Limb (tissue), 2 donors: ENCODE measurements at regions not wholly inside any gene's neighbourhood (a gene's known extent, or its start where the extent isn't known, plus 50 kb on each side); places are given as distances from the start of the nearest gene placed in this dataset.
A peak's percentile ranks its signal among the peaks of the same experiment; 100 is the strongest.

Source experiments
- DNase-seq, 2 donors: peaks; one replicate each; pipeline ENCODE4 v3.0.0-alpha.2; 2016; ENCODE audit errors: extremely low spot score in 2 of 2

DNA sequence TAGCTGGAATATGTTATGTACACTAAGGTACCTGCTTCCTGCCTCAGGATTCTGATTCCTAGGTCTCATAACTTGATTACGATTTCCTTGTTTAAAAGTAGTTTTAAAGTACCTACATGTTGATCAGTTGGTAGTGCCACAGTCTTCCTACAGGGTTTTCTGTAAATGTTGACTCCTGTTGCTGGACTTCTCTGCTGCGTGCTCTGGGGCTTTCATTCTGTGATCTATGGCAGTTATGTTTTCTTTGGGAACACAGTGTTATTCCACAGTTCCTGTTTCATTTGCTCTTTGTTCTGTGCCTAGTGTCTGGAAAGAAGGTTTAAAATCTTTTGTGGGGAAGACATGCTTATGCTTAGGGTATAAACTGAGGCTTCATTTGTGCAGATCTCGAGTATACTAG lies 343.5 kb downstream of the PLK2 start:
- DNase-seq, result no peak

DNA sequence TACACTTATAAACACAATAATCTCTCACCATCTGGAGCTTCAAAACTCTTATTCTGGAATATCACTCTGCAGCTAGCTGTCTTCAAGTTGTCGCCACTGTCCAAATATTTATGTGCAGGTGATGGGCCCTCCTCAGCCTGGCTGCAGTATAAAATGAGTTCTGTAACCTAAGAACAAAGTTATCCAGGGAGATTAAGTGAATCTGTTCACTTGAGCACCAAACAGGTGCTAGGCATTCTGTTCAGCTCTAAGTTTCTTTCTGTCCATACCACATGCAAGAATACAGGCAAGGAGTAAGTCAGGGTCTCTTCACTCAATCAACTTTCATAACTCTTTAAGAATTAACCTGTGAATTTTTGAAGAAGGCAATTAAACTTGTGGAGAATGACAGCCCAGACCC lies 344.1 kb downstream of the PLK2 start:
- DNase-seq, result peak in 1 of 2 donors; percentile 34

DNA sequence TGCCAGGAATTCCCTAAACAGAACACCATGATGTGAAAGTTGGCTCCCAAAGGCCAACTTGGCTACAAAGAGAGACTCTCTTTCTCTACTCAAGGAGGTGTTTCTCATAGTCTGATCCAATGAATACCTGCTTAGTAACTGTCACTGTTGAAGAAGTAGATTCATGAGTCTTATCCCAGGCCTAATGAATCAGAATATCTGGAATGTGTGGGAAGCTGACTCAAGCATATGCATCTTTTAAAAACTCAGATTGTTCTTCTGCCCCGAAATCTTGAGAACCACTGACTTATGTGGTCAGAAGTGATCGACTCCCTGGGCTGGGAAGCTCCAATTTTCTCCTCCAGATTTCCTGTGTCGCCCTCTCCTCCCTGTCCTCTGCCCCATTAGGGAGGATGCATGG lies 345.6 kb downstream of the PLK2 start:
- no peak for DNase-seq

DNA sequence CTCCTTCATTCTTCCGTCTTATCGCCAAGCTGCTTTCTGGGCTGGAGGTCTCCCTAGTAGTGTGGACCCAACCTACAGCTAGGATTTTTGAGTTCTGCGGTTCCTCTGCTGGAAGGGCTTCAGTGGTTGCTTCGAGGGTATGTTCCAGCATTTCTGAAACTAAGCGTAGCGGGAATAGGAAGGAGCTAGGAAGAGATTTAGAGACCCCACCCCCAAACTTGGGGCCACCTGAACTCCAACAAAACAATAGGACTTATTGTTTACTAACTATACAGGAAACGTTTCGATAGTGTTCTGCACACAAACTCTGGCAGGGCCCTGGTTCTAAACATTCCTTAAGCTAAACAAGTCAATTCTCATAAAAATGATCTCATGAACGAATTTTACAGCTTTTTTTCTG lies 346.7 kb downstream of the PLK2 start:
- DNase-seq, result no peak

DNA sequence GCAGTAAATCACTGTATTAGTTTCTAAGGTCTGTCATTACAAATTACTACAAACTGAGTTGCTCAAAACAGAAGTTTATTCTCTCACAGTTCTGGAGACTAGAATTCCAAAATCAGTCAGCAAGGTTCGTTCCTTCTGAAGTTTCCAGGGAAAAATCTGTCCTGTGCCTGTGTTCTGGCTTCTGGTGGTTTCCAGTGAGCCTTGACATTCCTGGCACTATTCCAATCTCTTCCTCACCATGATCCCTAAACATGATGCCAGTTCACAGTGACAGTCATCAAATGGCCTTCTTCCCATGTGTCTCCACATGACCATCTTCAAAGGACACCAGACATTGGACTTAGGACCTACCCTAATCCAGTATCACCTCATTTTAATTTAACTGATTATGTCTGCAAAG lies 351.4 kb downstream of the PLK2 start:
- DNase-seq, result no peak

DNA sequence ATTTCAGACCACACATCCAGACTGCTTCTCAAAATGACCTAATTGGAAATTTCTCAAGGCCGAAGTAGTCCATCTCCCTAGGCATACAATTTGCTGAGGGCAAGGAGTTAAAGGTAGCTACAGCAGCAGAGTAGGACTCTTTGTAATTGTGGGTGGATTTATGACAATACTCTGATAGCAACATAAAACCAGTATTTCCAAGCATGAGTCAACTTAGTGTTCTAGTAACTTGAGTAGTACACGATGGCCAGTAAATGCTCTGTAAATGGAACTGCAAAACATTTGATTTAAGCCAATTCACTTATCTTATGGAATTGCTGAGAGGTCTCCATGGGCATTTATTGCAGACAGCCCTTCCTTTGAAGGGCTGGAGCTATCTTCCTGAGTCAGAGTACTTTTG lies 352.2 kb downstream of the PLK2 start:
- no peak for DNase-seq

DNA sequence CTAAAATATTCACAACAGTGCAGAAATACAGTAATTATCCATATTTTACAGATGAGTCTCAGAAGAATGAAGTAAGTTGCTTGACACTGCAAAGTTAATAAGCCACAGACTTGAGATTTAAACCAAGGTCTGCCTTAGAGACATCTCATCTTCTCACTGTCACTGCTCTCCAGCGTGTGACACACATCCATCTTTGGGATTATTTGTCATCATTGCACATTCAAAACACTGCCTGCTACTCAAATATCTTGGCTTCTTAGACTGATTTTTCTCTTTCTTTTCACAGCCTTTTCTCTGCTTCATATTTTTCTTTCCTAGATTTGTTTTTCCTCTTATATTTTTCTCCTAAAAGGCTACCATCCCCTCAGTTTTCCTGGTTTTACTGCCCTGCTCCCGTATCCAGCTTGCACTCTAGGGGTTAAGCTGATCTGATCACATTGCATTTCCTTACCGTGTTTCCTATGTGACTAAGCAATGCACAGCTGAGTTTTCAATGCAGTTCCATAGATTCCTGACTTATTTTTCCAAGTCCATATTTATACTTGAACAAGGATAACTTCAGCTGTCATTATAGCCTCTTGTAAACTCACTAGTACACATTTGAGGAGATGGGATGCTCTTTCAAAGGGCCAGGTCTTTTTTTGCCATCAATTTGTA lies 353.0 kb downstream of the PLK2 start:
- DNase-seq, result no peak

DNA sequence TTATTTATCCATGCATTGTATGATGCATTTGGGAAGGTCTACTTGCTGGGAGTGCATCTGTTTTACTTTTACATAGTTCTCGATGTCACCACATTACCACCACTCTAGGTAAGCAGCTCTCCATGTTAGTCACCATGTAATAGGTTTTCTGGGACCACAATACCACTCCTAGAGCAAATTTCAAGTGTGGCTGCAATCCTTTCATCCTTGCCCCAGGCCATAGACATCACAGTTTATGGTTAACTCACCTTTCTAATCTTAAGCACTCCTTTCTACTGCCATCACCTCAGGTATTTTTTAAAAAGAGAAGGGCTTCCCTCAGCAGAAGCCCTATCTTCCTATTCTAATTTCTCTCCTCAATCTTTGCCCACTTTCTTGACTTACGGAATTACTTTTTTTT lies 354.1 kb downstream of the PLK2 start:
- no peak for DNase-seq

DNA sequence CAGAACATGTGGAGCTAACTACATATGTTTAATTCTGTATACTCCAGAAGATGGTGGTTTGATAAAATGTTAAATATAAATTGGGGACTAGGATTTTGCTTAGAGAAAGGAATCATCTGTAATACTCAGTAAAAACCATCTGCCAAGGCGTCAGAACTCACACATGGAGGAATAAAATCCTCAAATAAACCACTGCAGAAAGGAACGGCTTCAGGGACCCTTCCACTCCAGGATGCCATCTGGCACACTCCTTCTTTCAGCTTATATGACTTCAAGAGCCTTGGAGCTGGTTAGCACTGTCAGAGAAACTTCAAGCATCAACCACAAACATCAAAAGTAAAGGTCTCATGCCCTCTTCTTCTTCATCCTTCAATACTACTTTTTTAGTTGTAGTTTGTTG lies 360.6 kb downstream of the PLK2 start:
- DNase-seq, result no peak

DNA sequence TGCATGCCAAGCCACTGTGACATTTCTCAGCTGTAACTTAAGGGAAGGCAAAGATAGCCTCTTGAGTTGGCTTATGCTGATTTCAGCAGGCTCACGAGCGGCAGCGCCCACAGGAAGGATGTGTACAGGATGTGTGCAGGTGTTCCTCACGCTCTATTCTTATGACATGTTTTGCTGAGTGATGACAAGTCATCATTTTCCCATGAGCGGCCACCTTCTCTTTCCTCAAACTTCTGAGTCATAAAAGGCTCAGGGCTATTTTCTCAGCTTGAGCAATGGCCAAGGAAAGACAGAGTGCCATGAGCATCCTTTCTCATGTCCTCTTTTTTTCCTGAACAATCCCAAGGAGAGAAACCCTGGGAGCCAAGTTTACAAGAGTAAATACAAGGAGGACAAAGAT lies 365.9 kb downstream of the PLK2 start:
- DNase-seq, result no peak

DNA sequence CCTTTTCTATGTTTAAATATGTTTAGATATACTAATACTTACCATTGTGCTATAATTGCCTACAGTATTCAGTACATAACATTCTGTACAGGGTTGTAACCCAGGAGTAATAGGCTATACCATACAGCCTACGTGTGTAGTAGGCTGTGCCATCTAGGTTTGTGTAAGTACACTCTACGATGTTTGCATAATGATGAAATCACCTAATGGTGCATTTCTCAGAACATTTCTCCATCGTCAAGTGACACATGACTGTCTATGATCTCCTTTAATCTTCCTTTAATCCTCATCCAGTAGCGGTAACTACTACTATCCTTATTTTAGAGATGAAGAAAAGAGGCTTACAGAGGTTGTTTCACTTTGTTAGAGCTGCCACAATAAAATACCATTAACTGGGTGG lies 369.2 kb downstream of the PLK2 start:
- no peak for DNase-seq

DNA sequence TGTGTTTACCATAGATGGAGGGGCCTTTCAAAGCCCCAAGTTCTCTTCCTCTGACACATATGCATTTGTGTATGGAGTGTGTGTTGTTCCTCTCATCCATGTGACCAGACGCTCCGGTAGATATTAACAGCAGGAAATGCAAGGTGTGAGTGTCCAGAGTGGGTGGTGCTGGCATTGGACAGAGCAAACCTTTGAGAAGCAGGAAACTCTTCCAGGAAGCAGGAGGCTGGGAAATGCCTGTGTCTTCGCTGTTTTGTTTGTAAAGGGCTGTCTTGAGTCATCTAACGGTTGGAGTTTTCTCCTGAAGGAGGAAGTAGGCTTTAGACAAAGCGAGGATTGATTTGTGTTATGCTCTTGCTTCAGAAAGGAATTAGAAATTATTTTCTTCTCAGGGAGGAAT lies 370.9 kb downstream of the PLK2 start:
- DNase-seq, result no peak

DNA sequence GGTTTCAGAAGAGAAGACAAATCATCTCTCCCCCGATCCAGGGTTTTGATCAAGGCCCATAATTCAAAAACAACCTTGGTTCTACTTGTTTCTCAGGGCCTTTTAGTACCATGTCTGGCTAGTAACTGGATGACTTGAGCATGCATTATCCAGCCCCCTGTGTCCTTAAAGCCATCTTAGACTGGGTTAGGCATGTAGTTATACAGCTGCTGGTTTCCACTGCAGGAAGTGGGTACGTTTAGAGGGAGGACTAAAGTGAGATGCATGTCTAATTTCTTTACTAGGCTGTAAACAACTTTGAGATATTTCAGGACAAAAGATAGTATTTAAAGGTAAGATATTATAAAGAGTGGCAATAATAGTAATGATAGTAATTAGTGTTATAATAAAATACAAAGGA lies 372.0 kb downstream of the PLK2 start:
- no peak for DNase-seq

DNA sequence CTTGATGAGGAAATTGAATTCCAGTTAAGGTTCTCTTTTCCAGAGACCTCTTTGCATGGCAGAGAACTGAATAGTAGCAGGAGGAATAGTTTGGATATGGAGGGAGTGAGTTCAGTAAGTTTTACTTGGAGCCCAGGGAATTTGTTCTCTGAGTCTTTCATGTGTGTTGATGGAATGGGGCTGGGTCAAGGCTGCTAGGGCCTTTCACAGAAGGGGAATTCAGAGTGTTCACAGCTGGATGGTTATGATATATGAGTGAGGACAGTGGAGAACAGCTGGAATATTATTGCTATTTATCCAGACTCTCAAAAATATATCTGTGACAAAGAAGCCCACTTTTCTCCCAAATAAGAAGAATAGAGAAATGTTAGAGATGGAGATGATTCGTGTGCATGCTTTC lies 372.8 kb downstream of the PLK2 start:
- no peak for DNase-seq

DNA sequence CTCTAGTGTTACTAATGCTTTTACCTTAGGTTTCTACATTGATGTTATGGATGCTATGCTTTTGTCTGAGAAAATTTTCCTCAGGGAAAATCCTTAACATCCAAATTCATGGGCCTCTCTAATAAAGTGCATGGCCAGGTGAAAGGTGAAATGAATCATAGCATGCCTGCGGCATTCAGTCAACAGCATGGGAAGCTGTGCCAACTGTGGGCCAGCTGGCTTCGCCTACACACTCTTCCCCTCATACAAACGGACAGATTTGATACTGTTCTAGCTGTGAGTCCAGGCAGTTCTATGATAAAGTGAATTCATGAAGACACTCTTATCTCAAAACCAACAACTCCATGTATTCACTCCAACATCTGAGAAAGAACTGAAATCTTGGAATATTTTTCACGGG lies 374.1 kb downstream of the PLK2 start:
- no peak for DNase-seq

DNA sequence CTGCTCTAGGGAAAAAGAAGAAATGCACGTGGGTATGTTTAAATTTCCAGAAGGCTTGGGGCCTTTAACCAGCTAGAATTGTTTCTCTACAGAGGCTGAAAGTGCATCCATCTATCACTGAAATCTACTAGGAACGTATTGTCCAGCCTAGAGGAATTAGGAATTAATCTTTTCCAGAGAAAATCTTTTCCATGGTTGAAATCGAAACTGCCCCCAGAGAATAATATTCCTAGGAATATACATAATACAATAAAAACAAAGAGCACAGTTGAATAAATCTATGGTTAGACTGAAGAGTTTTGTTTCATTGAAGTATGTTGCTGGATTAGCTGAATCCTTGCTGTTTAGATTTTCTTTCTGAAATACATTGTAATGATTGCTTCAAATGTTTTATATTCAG lies 378.5 kb downstream of the PLK2 start:
- peak in 1 of 2 donors; percentile 54 for DNase-seq

DNA sequence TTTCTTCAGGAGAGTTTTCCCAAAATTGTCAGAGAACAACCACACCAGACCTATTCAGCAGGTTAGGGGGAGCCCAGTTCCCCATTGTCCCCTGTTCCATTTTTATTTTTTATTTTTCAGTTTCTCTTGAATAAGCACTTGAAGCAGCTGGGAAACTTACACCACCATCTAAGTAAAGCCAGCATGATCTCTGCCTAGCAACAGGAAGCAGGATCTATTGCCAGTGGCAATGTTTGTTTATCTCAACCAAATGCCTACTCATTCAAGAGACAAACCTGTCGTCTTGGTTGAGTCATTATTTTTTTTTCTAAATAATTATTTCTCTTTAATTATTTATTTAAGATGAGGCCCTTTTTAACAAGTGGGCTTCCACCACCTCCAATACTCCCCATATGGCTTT lies 379.3 kb downstream of the PLK2 start:
- DNase-seq, result no peak

DNA sequence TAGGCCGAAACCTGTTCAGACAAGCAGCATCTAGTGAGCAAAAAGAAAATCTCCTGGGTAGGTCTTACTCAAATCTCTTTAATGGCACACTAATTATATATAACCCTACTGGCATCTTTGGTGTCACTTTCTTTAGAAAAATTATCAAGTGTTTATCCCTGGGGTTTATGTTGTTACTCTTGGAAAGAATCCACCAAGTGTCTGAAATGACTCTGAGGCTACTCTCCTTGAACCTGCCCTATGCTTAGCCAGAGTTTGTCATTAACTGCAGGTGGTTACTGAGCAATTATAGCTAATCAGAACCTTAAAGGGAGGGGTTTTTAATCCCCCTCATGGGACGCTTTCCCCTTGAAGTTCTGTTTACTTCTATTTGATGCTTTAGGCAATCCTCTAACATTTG lies 381.9 kb downstream of the PLK2 start:
- no peak for DNase-seq

DNA sequence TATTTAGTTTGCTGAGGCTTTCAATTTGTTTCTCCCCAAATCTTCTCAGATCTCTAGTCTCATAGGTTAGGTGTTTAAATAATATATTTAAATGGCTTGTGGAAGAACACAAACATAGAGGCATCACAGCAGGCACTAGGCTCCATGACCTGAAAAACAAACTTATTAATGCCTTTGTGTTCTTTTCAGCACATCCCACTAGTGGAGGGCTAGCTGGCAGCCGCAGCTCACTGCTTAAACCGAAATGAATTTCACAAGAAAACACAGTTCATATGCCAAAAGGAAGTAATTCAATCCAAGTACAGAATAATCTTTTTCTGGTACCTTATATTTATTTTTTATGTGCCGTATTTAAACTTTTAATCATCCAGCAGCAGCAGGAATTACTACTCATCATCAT lies 382.5 kb downstream of the PLK2 start:
- no peak for DNase-seq

DNA sequence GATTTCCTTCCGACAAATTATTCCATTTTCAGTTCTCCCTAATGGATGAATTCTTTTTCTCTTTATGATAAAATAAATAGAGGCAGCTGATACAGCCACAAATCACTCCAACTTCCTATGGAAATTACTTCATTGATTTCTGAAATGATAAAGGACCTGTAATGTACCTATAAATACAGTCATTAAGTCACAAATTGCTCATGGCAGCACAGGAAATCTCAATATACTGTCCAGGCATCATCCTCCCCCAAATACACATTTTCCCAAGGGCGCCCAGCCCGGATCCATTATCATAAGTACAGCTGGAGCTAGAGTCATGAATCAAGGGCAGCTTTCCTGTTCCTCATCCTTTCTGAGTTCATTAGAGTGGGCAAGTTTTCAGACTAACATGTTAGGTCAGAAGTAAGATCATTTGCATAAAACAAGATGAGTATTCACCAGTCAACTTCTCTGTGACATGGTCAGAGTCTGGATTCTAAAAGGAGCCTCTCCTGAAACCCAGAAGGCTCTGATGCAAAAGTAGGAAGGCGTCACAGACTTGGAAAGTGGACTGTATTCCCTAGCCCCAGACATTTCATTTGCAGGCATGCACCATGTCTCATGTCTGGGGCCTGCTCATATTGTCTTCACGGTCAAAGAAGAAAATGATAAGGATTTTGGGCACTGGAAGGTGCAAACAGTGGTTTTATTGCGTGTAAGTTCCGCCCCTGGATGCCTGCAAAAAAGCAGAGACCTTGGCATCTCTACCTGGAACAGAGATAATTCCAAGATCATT lies 383.2 kb downstream of the PLK2 start:
- DNase-seq, result no peak

DNA sequence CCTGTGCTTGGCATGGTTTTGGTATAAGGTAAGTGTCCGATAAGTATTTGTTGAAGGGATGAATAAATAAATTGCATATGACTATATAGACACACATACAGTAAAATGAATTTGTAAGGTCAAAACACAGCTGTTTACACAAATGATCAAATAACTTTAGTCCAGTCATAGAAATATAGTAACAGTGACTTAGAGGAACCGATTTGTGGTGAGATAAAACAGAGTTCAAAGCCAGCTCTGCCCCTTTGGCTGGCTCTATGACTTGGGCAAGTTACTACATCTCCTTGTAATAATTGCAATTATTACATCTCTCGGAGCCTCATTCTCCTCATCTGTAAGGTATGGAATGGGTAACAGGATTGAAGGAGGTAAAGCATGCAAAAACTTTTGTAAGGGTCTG lies 384.0 kb downstream of the PLK2 start:
- no peak for DNase-seq

DNA sequence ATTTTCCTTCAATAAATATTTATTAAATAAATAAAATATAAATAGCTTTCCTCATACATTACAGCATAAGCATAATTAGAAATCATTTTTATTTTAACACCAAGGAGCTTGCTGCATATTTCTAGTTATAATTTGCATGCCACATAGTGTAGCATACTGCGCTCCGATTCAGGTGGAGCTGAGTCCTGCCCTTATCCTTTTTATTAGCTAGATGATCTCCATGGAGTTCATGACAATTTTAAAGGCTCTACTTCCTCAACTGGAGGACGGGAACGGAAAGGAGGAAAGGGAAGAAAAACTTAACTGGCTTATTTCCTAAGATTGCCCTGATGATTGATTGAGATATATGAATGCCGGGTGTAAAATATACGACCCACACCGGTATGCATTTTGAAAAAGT lies 385.2 kb downstream of the PLK2 start:
- DNase-seq, result no peak

DNA sequence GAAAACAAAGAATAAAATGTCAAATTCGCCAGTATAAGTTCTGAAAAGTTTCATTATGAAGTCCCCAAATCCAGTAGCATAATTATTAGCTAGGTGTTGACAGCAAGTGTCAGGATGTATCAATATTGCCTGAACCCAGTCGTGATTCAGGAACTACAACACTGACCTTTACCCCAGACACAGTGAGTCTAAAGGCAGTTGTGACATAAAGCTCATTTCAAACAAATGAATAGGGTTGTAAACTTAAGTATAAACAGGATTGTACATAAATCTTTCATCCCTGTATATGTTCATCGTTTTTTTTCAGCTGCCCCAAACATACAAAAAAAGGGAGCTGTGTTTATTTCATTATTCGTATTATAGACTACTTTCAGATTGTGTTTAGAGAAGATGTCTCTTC lies 385.7 kb downstream of the PLK2 start:
- DNase-seq, result no peak

DNA sequence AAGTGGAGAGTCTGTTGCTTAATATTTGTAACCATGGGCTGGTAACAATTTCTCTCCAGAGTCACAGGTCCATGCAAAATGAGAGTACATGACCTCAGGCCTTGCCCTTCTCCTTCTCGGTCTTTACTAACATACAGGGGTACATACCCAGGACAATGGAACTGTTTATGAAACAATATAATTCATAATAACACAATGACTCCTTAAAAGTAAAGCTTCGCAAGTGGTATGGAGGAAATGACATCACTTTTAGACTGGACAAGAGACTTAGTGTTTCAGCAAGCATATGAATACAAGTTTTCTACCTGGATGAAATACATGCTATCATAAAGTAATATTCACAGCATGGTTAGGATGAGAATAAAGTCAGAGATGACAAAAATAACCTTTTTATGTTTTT lies 386.6 kb downstream of the PLK2 start:
- no peak for DNase-seq
